ENCODE measurements at regions not wholly inside any gene's neighbourhood (a gene's known extent, or its start where the extent isn't known, plus 50 kb on each side); places are given as distances from the start of the nearest gene placed in this dataset.

- no peaks in the 10 kb centered on the region for H3K9me3 ChIP-seq (ENCODE audit: low read length)
- H2AFZ ChIP-seq (ENCODE audit: low read length): peak overlapping the region; percentile 96
- no peaks in the 10 kb centered on the region for H3K36me3 ChIP-seq (ENCODE audit: insufficient read depth, low read length)
- intact Hi-C loops (cut with micrococcal nuclease; ENCODE audit: unreplicated experiment): loop anchor here (2.0 to 5.0 kb wide), 3 partner anchors 71 to 241 kb away; partner anchors contain the start of gene EEA1
- H3K27ac ChIP-seq (ENCODE audit: low read depth, low read length, poor library complexity, severe bottlenecking): peak overlapping the region; percentile 90
- no TSS peak for BruUV-seq (replicated peaks)
- no peaks in the 10 kb centered on the region for H3K79me2 ChIP-seq (ENCODE audit: insufficient read depth, low read depth, low read length)
- H3K4me3 ChIP-seq (ENCODE audit: low read depth, low read length, poor library complexity, severe bottlenecking): peak overlapping the region; percentile 59
- ChIA-PET CTCF (ENCODE audit: unreplicated experiment) (interaction anchor here (0.9 kb wide), 1 partner anchor 180 kb away, joined by 4 read pairs; no protein-coding TSS in a partner anchor), POLR2A (interaction anchor here (0.7 to 1.7 kb wide), 8 partner anchors 10 to 1338 kb away, joined by 3 to 8 read pairs (median 3); no protein-coding TSS in a partner anchor)
- DNase-seq (ENCODE audit: low spot score): peak; percentile 58
- no peak for TF ChIP-seq EZH2phosphoT487 (IDR thresholded peaks at IDR 0.05; ENCODE audit: borderline replicate concordance, low read depth, low read length)
- TF ChIP-seq CTCF (conservative IDR thresholded peaks at IDR 0.05; ENCODE audit: low read length): no peak
- peak overlapping the region; percentile 81 for H3K4me2 ChIP-seq (ENCODE audit: low read length)
- peaks cover 44% of the 10 kb centered on the region for H3K4me1 ChIP-seq (ENCODE audit: insufficient read depth, low read length, poor library complexity, severe bottlenecking)
- no peaks in the 10 kb centered on the region for H3K9me2 ChIP-seq (ENCODE audit: insufficient read depth, low read length)
- no peaks in the 10 kb centered on the region for H4K20me1 ChIP-seq (ENCODE audit: insufficient read depth, low read length)
Measured at GRCh38 chr12:93167841-93168492, 209.8 kb upstream of the NUDT4 start.

- Histone ChIP-seq H2AFZ (ENCODE audit: low read length) (no peak overlapping the region; the same call in 1 of the 2 replicates), H3K4me3 (ENCODE audit: low read depth, low read length, poor library complexity, severe bottlenecking) (no peak overlapping the region), H4K20me1 (ENCODE audit: insufficient read depth, low read length) (no peaks in the 10 kb centered on the region), H3K9me2 (ENCODE audit: insufficient read depth, low read length) (no peaks in the 10 kb centered on the region), H3K27ac (ENCODE audit: low read depth, low read length, poor library complexity, severe bottlenecking) (no peak overlapping the region), H3K36me3 (ENCODE audit: insufficient read depth, low read length) (no peaks in the 10 kb centered on the region), H3K79me2 (ENCODE audit: insufficient read depth, low read depth, low read length) (no peaks in the 10 kb centered on the region), H3K4me1 (ENCODE audit: insufficient read depth, low read length, poor library complexity, severe bottlenecking) (peaks cover 39% of the 10 kb centered on the region), H3K4me2 (ENCODE audit: low read length) (no peak overlapping the region; the same call in 1 of the 2 replicates), H3K9me3 (ENCODE audit: low read length) (no peaks in the 10 kb centered on the region)
- DNase-seq (ENCODE audit: low spot score): no peak
- TF ChIP-seq CTCF (conservative IDR thresholded peaks at IDR 0.05; ENCODE audit: low read length) (no peak), EZH2phosphoT487 (IDR thresholded peaks at IDR 0.05; ENCODE audit: borderline replicate concordance, low read depth, low read length) (no peak)
- no TSS peak for BruUV-seq (replicated peaks)
- ChIA-PET POLR2A (interaction anchor here (0.9 kb wide), 1 partner anchor 12 kb away, joined by 3 read pairs; no protein-coding TSS in a partner anchor), CTCF (ENCODE audit: unreplicated experiment) (no interaction called here)
- intact Hi-C loops (cut with micrococcal nuclease; ENCODE audit: unreplicated experiment): loop anchor here (5.0 kb wide), 2 partner anchors 71 to 241 kb away; partner anchors contain the start of gene EEA1
Measured at GRCh38 chr12:93168751-93169150, 209.0 kb upstream of the NUDT4 start.

DNA sequence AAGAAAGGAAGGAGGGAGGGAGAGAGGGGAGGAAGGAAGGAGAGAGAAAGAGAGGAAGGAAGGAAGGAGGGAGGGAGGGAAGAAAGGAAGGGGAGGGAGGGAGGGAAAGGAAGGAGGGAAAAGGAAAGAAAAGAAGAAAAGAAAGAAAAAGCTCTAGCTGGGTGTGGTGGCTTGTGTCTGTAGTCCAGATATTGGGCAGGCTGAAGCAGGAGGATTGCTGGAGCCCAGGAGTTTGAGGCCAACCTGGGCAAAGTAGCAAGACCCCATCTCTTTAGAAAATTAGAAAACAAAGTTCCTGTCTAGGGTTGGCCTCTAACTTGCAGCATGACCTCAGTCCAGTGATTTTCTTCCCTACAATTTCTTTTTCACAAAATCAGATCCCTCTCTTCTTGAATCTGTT lies 208.2 kb upstream of the NUDT4 start:
- Histone ChIP-seq H3K4me3 (ENCODE audit: low read depth, low read length, poor library complexity, severe bottlenecking) (no peak overlapping the region), H3K27ac (ENCODE audit: low read depth, low read length, poor library complexity, severe bottlenecking) (no peak overlapping the region), H3K4me1 (ENCODE audit: insufficient read depth, low read length, poor library complexity, severe bottlenecking) (peaks cover 37% of the 10 kb centered on the region), H4K20me1 (ENCODE audit: insufficient read depth, low read length) (no peaks in the 10 kb centered on the region), H3K9me2 (ENCODE audit: insufficient read depth, low read length) (no peaks in the 10 kb centered on the region), H3K9me3 (ENCODE audit: low read length) (no peaks in the 10 kb centered on the region), H3K79me2 (ENCODE audit: insufficient read depth, low read depth, low read length) (no peaks in the 10 kb centered on the region), H3K36me3 (ENCODE audit: insufficient read depth, low read length) (no peaks in the 10 kb centered on the region), H2AFZ (ENCODE audit: low read length) (no peak overlapping the region), H3K4me2 (ENCODE audit: low read length) (no peak overlapping the region)
- ChIA-PET POLR2A (interaction anchor here (0.9 kb wide), 1 partner anchor 11 kb away, joined by 3 read pairs; no protein-coding TSS in a partner anchor), CTCF (ENCODE audit: unreplicated experiment) (no interaction called here)
- intact Hi-C loops (cut with micrococcal nuclease; ENCODE audit: unreplicated experiment): loop anchor here (5.0 kb wide), 2 partner anchors 72 to 242 kb away; partner anchors contain the start of gene EEA1
- TF ChIP-seq CTCF (conservative IDR thresholded peaks at IDR 0.05; ENCODE audit: low read length) (no peak), EZH2phosphoT487 (IDR thresholded peaks at IDR 0.05; ENCODE audit: borderline replicate concordance, low read depth, low read length) (no peak)
- no peak for DNase-seq (ENCODE audit: low spot score)
- no TSS peak for BruUV-seq (replicated peaks)

All from OCI-LY7 (cell line).